ENCODE measurements at regions not wholly inside any gene's neighbourhood (a gene's known extent, or its start where the extent isn't known, plus 50 kb on each side); places are given as distances from the start of the nearest gene placed in this dataset.

GRCh38 chr3:177721864-177722785, 524.8 kb upstream of the TBL1XR1 start:
- no peak overlapping the region for H3K4me3 Mint-ChIP-seq (ENCODE audit: unreplicated experiment)
- TF ChIP-seq CTCF (IDR thresholded peaks at IDR 0.05) = no peak

DNA sequence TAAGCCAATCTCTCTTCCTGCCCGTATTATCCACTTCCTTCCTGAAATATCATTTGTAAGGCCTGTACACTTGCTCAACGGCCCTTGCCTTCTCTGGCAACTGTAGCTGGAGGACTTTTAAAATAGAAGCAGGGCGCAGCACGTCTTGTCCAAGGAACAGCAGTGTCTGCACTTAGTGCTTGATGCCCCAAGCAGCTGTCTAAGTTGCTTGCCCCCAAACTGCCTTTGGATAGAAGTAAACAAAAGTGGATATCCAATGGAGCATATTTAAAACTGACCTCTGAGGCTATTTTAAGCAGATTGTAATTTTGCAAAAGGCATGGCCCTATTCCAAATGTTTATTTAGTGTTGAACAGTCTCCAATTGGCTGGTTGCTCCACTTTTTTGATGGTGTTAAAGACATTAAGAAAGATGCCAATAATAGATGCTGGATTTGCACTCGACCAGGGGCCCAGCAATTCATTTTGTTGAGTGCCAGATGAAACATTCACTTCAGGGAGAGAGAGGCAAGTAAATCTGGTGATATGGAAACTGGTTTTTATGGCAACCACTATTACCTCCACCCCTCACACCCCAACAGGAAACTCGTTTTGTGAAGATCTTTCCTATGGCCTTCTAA, 526.8 kb upstream of the TBL1XR1 start:
- DNase-seq (ENCODE audit: extremely low spot score, unreplicated experiment) = no peak
- TF ChIP-seq CTCF (IDR thresholded peaks at IDR 0.05) = no peak
- H3K36me3 Mint-ChIP-seq (ENCODE audit: unreplicated experiment) = no peaks in the 10 kb centered on the region

More at GRCh38 chr3:177721864-177722785, 524.8 kb upstream of the TBL1XR1 start:
- Mint-ChIP-seq H3K9me3 (ENCODE audit: unreplicated experiment) (no peaks in the 10 kb centered on the region), H3K27me3 (ENCODE audit: unreplicated experiment) (no peaks in the 10 kb centered on the region), H3K36me3 (ENCODE audit: unreplicated experiment) (no peaks in the 10 kb centered on the region), H3K27ac (ENCODE audit: unreplicated experiment) (peak overlapping the region; percentile 19), H3K4me1 (ENCODE audit: unreplicated experiment) (peaks cover 29% of the 10 kb centered on the region)
- no peak for DNase-seq (ENCODE audit: extremely low spot score, unreplicated experiment)

DNA sequence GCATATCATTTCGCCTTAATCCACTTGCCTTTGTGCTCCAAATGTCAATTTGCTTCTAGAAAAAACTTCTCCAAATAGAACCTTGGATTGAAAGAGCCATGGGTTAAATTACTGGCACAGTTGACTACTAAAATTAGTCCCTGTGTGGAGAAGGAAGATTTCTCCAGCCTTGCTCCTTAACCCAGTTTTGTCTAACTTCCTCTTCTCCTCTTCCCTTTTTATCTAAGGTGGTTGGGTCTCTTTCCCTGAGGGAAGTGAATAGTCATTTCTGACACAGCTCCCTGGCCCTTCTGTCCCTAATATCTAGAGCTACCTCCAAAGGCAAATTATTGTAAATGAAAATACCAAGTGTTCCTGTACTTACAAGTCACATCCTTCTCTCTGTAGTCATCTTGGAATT, 527.9 kb upstream of the TBL1XR1 start:
- Mint-ChIP-seq H3K36me3 (ENCODE audit: unreplicated experiment) (no peaks in the 10 kb centered on the region), H3K27ac (ENCODE audit: unreplicated experiment) (peak overlapping the region; percentile 11), H3K4me3 (ENCODE audit: unreplicated experiment) (no peak overlapping the region), H3K4me1 (ENCODE audit: unreplicated experiment) (peaks cover 48% of the 10 kb centered on the region), H3K27me3 (ENCODE audit: unreplicated experiment) (no peaks in the 10 kb centered on the region), H3K9me3 (ENCODE audit: unreplicated experiment) (no peaks in the 10 kb centered on the region)
- no peak for DNase-seq (ENCODE audit: extremely low spot score, unreplicated experiment)
- TF ChIP-seq CTCF (IDR thresholded peaks at IDR 0.05) = no peak

More for the DNA sequence above, 526.8 kb upstream of the TBL1XR1 start:
- Mint-ChIP-seq H3K4me1 (ENCODE audit: unreplicated experiment) (peaks cover 39% of the 10 kb centered on the region), H3K9me3 (ENCODE audit: unreplicated experiment) (no peaks in the 10 kb centered on the region), H3K4me3 (ENCODE audit: unreplicated experiment) (no peak overlapping the region), H3K27me3 (ENCODE audit: unreplicated experiment) (no peaks in the 10 kb centered on the region), H3K27ac (ENCODE audit: unreplicated experiment) (peak overlapping the region; percentile 25)

DNA sequence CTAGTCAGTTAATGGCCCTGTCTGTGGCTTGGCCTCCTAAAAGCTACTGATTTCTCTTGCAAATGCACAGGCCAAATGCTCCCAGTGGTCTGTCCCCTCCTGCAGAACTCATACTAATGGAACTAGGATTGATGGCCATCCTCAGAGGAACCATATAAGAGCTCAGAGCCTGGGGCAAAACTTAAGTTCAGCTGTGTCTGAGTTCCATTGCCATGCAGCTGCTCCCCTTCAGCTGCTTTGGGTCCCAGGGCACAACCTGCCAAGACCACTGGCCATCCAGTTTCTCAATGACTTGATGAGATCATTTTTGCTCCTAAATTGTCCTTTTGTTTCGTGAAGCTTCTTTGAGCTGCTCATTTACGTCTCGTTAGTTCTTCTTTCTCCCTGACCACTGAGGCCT, 529.5 kb upstream of the TBL1XR1 start:
- peaks cover 58% of the 10 kb centered on the region for H3K4me1 Mint-ChIP-seq (ENCODE audit: unreplicated experiment)

More for the DNA sequence above, 529.5 kb upstream of the TBL1XR1 start:
- no peak for DNase-seq (ENCODE audit: extremely low spot score, unreplicated experiment)
- H3K36me3 Mint-ChIP-seq (ENCODE audit: unreplicated experiment) = no peaks in the 10 kb centered on the region
- H3K9me3 Mint-ChIP-seq (ENCODE audit: unreplicated experiment) = no peaks in the 10 kb centered on the region
- TF ChIP-seq CTCF (IDR thresholded peaks at IDR 0.05) = no peak
- no peaks in the 10 kb centered on the region for H3K27me3 Mint-ChIP-seq (ENCODE audit: unreplicated experiment)
- H3K27ac Mint-ChIP-seq (ENCODE audit: unreplicated experiment) = no peak overlapping the region
- H3K4me3 Mint-ChIP-seq (ENCODE audit: unreplicated experiment) = no peak overlapping the region
